Panc1 (cell line): ENCODE measurements at regions not wholly inside any gene's neighbourhood (a gene's known extent, or its start where the extent isn't known, plus 50 kb on each side); places are given as distances from the start of the nearest gene placed in this dataset.

Source experiments
- CTCF ChIP-seq: fragments of 450-650 bp; IDR thresholded peaks from 2 replicates; pipeline ENCODE4 v1.5.1; 2017; ENCODE audit warnings: mild to moderate bottlenecking
- POLR2AphosphoS5 ChIP-seq: IDR thresholded peaks from 2 replicates; pipeline ENCODE4 v1.6.1; 2012; ENCODE audit warnings: mild to moderate bottlenecking, low read depth, low read length, moderate library complexity
- REST ChIP-seq, 2 experiments: IDR thresholded peaks; 2 replicates each; pipeline ENCODE4 v1.6.1; 2011 to 2012; ENCODE audit warnings: low read depth in 2 of 2, control low read depth in 1 of 2, low read length in 1 of 2, mild to moderate bottlenecking in 1 of 2, moderate library complexity in 1 of 2; ENCODE audit not compliant: insufficient read depth in 1 of 2

GRCh38 chr2:222779145-222779832 is 81.5 kb upstream of the ACSL3 start:
- TF ChIP-seq CTCF (no peak), POLR2AphosphoS5 (no peak), REST (IDR thresholded peaks at IDR 0.05; ENCODE audit: insufficient read depth in 1 of 2, low read depth in 2 of 2, low read length in 1 of 2) (no peak)
